ENCODE measurements at regions not wholly inside any gene's neighbourhood (a gene's known extent, or its start where the extent isn't known, plus 50 kb on each side); places are given as distances from the start of the nearest gene placed in this dataset.
"Not testable (repeated sequence)": the region's sequence is repeated elsewhere in the genome, so short reads cannot be mapped to it uniquely, and the experiment has no call there.

GRCh38 chr10:21043044-21043443, 145.9 kb upstream of the NEBL start:
- DNase-seq (ENCODE audit: low read depth): no peak

DNA sequence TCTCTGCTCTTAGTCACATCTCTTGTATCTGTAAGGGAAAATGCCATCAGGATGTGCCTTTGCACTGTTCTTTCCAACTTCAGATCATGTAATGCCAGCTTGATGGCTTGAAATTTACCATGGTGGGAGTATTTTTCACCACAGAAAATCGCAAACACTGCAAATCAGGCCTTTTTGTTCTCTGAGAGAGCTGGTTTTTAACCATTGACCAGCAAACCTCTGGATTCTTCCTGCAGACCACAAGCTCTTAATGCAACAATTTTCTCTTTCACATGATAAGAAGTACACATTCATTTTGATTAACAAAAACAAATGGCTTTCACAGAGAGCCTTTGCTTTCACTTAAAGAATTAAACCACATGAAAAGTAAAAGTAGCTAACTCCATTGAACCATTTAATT, 145.4 kb upstream of the NEBL start:
- in situ Hi-C loops (cut with HindIII; ENCODE audit: low sequenced_read_pairs): no loop called here
- no peak for TF ChIP-seq CTCF (IDR thresholded peaks at IDR 0.05; ENCODE audit: low read depth, low read length, missing control alignments)
- H3K4me3 ChIP-seq (ENCODE audit: low read depth, low read length): no peak overlapping the region
- DNase-seq (ENCODE audit: low read depth): no peak

More at GRCh38 chr10:21043044-21043443, 145.9 kb upstream of the NEBL start:
- in situ Hi-C loops (cut with HindIII; ENCODE audit: low sequenced_read_pairs): no loop called here
- no peak for TF ChIP-seq CTCF (IDR thresholded peaks at IDR 0.05; ENCODE audit: low read depth, low read length, missing control alignments)
- H3K4me3 ChIP-seq (ENCODE audit: low read depth, low read length): no peak overlapping the region

DNA sequence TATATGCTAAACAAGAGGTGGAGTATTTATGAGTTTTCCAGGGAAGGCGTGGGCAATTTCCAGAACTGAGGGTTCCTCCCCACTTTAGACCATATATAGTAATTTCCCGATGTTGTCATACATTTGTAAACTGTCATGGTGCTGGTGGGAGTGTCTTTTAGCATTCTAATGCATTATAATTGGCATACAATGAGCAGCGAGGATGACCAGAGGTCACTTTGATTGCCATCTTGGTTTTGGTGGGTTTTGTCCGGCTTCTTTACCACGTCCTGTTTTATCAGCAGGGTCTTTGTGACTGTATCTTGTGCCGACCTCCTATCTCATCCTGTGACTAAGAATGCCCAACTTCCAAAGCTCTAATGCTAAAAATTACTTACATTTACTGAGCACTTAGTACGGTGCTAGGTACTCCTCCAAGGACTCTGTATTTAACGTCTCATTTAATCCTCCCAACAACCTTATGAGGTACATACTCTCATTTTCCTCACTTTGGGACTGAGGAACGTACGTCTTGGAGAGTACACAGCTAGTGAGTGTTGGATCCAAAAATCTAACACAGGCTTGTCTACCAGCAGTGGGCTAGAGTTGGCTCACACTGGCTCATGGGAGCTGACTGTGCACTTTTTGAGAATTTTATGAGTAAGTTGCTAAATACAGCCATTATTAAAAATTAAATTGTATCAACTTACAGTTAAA, 144.8 kb upstream of the NEBL start:
- in situ Hi-C loops (cut with HindIII; ENCODE audit: low sequenced_read_pairs): no loop called here
- DNase-seq (ENCODE audit: low read depth): no peak
- H3K4me3 ChIP-seq (ENCODE audit: low read depth, low read length): no peak overlapping the region
- no peak for TF ChIP-seq CTCF (IDR thresholded peaks at IDR 0.05; ENCODE audit: low read depth, low read length, missing control alignments)

- no peak for TF ChIP-seq CTCF (IDR thresholded peaks at IDR 0.05; ENCODE audit: low read depth, low read length, missing control alignments)
- DNase-seq (ENCODE audit: low read depth): no peak
- in situ Hi-C loops (cut with HindIII; ENCODE audit: low sequenced_read_pairs): no loop called here
- no peak overlapping the region for H3K4me3 ChIP-seq (ENCODE audit: low read depth, low read length)
Measured at GRCh38 chr10:21039721-21040120, 142.6 kb upstream of the NEBL start.

GRCh38 chr10:21036757-21037156, 139.6 kb upstream of the NEBL start:
- no peak for DNase-seq (ENCODE audit: low read depth)
- no peak overlapping the region for H3K4me3 ChIP-seq (ENCODE audit: low read depth, low read length)
- in situ Hi-C loops (cut with HindIII; ENCODE audit: low sequenced_read_pairs): no loop called here
- no peak for TF ChIP-seq CTCF (IDR thresholded peaks at IDR 0.05; ENCODE audit: low read depth, low read length, missing control alignments)

GRCh38 chr10:21034770-21035169, 137.7 kb upstream of the NEBL start:
- in situ Hi-C loops (cut with HindIII; ENCODE audit: low sequenced_read_pairs); DNase-seq (ENCODE audit: low read depth); H3K4me3 ChIP-seq (ENCODE audit: low read depth, low read length): not testable (repeated sequence)

DNA sequence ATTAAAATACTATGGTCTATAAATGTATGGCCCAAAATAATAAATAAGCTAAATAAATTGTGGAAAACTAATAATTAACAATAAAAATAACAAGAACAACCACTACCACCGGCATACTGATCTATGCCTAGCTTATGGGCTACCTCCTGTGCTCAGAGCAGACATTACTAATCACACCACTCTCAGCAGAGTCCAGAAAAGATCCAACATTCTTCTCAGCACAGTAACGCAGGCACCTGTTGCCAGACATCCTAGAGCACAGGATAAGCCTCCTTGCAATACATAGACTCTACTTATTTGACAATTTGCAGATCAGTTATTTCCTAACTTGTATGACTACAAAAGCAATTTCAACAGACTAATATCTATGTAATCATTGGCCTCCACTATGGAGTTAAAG, 137.1 kb upstream of the NEBL start:
- in situ Hi-C loops (cut with HindIII; ENCODE audit: low sequenced_read_pairs): no loop called here
- H3K4me3 ChIP-seq (ENCODE audit: low read depth, low read length): no peak overlapping the region
- DNase-seq (ENCODE audit: low read depth): no peak
- no peak for TF ChIP-seq CTCF (IDR thresholded peaks at IDR 0.05; ENCODE audit: low read depth, low read length, missing control alignments)
